SK-N-SH (cell line): ENCODE measurements at regions not wholly inside any gene's neighbourhood (a gene's known extent, or its start where the extent isn't known, plus 50 kb on each side); places are given as distances from the start of the nearest gene placed in this dataset.

ENCODE experiments used
- CTCF ChIA-PET: fragments of 300-600, 350-600 bp; formaldehyde crosslinking; extraction: SDS; loops from one replicate; lab custom pipeline; 2021; lab: Yijun Ruan, JAX
- POLR2A ChIA-PET: fragments of 350-600 bp; sonication (Branson Sonifier 250); formaldehyde crosslinking; extraction: SDS; loops from one replicate; lab custom pipeline; 2020; ENCODE audit warnings: antibody characterized with exemption, inconsistent platforms; lab: Yijun Ruan, JAX
- DNase-seq: peaks from one replicate; pipeline ENCODE4 v3.0.0; 2012
- H2AFZ ChIP-seq: fragments of 200-600 bp; sonication (generic); 2 replicates; pipeline ENCODE4 v1.8.1; 2016; ENCODE audit warnings: antibody characterized with exemption, mild to moderate bottlenecking, low read depth
- H3F3A ChIP-seq: fragments of 200-600 bp; sonication (generic); replicated peaks from 2 replicates; pipeline ENCODE3; 2016; ENCODE audit warnings: antibody characterized with exemption, mild to moderate bottlenecking; ENCODE audit not compliant: insufficient read depth
- H3K27ac ChIP-seq, 2 experiments: fragments of 200-500 bp in 1 of 2; fragments of 200-600 bp in 1 of 2; sonication (Bioruptor generic) in 1 of 2; sonication (generic), shearing (Covaris generic) in 1 of 2; 2 replicates each; pipeline versions ENCODE4 v1.5.1 to v1.6.1; 2014 to 2016; ENCODE audit warnings: low read depth in 2 of 2, inconsistent platforms in 1 of 2, low read length in 1 of 2, mild to moderate bottlenecking in 1 of 2, mixed read lengths in 1 of 2
- H3K27me3 ChIP-seq: fragments of 200-600 bp; sonication (generic), shearing (Covaris generic); 2 replicates; pipeline ENCODE4 v1.6.1; 2016; ENCODE audit warnings: mixed run types; ENCODE audit not compliant: insufficient read depth
- H3K36me3 ChIP-seq, 2 experiments: fragments of 200-500 bp in 1 of 2; fragments of 200-600 bp in 1 of 2; sonication (Bioruptor generic) in 1 of 2; sonication (generic) in 1 of 2; replicated peaks in 1 of 2; 2 replicates each; pipeline versions ENCODE3 to v1.5.1; 2014 to 2016; ENCODE audit warnings: low read length in 1 of 2, mild to moderate bottlenecking in 1 of 2; ENCODE audit not compliant: insufficient read depth in 2 of 2, control insufficient read depth in 1 of 2
- H3K4me1 ChIP-seq, 2 experiments: fragments of 200-500 bp in 1 of 2; fragments of 200-600 bp in 1 of 2; sonication (Bioruptor generic) in 1 of 2; sonication (generic), shearing (Covaris generic) in 1 of 2; 2 replicates each; pipeline versions ENCODE4 v1.5.1 to v1.6.1; 2014 to 2016; ENCODE audit warnings: low read depth in 1 of 2, low read length in 1 of 2, mixed run types in 1 of 2; ENCODE audit not compliant: insufficient read depth in 2 of 2, control insufficient read depth in 1 of 2
- H3K4me2 ChIP-seq: fragments of 200-600 bp; sonication (generic), shearing (Covaris generic); 2 replicates; pipeline ENCODE4 v1.6.1; 2017; ENCODE audit warnings: mixed run types
- H3K4me3 ChIP-seq, 2 experiments: fragments of 200-500 bp in 1 of 2; fragments of 200-600 bp in 1 of 2; sonication (Bioruptor generic) in 1 of 2; sonication (generic), shearing (Covaris generic) in 1 of 2; 2 replicates each; pipeline versions ENCODE4 v1.5.1 to v1.8.1; 2014 to 2016; ENCODE audit warnings: low read depth in 2 of 2, inconsistent platforms in 1 of 2, low read length in 1 of 2, mild to moderate bottlenecking in 1 of 2, mixed read lengths in 1 of 2, moderate library complexity in 1 of 2
- H3K79me2 ChIP-seq: fragments of 200-600 bp; sonication (generic); 2 replicates; pipeline ENCODE4 v1.8.1; 2017; ENCODE audit warnings: mild to moderate bottlenecking; ENCODE audit not compliant: insufficient read depth
- H3K9ac ChIP-seq: fragments of 200-600 bp; sonication (generic); 2 replicates; pipeline ENCODE4 v1.6.1; 2017; ENCODE audit warnings: mixed run types
- H3K9me2 ChIP-seq: fragments of 200-600 bp; sonication (generic); 2 replicates; pipeline ENCODE4 v1.6.1; 2017; ENCODE audit warnings: mixed run types
- H3K9me3 ChIP-seq: fragments of 200-600 bp; sonication (generic); 2 replicates; pipeline ENCODE4 v1.6.1; 2017; ENCODE audit warnings: mixed run types, mild to moderate bottlenecking, moderate library complexity
- H4K20me1 ChIP-seq: fragments of 200-600 bp; sonication (generic); 2 replicates; pipeline ENCODE4 v1.6.1; 2017; ENCODE audit warnings: mild to moderate bottlenecking, mixed run types; ENCODE audit not compliant: insufficient read depth
- EZH2phosphoT487 ChIP-seq: fragments of 200-600 bp; sonication (generic); IDR thresholded peaks from 2 replicates; pipeline ENCODE4 v1.6.1; 2017; ENCODE audit warnings: low read depth, mixed run types, mild to moderate bottlenecking, antibody characterized with exemption, moderate library complexity, borderline replicate concordance
- FOXJ3 ChIP-seq: sonication (generic); formaldehyde crosslinking; IDR thresholded peaks from 2 replicates; pipeline ENCODE4 v1.5.1; 2020; ENCODE audit warnings: mild to moderate bottlenecking, missing genetic modification reagents
- GATA2 ChIP-seq: sonication (generic); formaldehyde crosslinking; IDR thresholded peaks from 2 replicates; pipeline ENCODE4 v1.5.0; 2020; ENCODE audit warnings: mild to moderate bottlenecking, missing genetic modification reagents
- MEF2A ChIP-seq: IDR thresholded peaks from 2 replicates; pipeline ENCODE4 v1.4.0; 2012; ENCODE audit warnings: low read depth, borderline replicate concordance
- NRF1 ChIP-seq: IDR thresholded peaks from 2 replicates; pipeline ENCODE4 v1.6.1; 2012; ENCODE audit warnings: low read depth, mild to moderate bottlenecking, low read length
- REST ChIP-seq: IDR thresholded peaks from 2 replicates; pipeline ENCODE4 v1.6.1; 2012; ENCODE audit warnings: mild to moderate bottlenecking, low read depth, low read length, moderate library complexity
- RXRA ChIP-seq: IDR thresholded peaks from 2 replicates; pipeline ENCODE4 v1.4.0; 2012; ENCODE audit warnings: low read depth, mild to moderate bottlenecking, borderline replicate concordance
- TCF12 ChIP-seq: IDR thresholded peaks from 2 replicates; pipeline ENCODE4 v1.4.0; 2012
- USF2 ChIP-seq: fragments of 150-350 bp; IDR thresholded peaks from 2 replicates; pipeline ENCODE4 v1.6.1; 2017; ENCODE audit warnings: antibody characterized with exemption, low read length, low read depth, borderline replicate concordance
- YY1 ChIP-seq: IDR thresholded peaks from 2 replicates; pipeline ENCODE4 v1.4.0; 2012; ENCODE audit warnings: low read depth, mild to moderate bottlenecking
- ZBTB33 ChIP-seq: IDR thresholded peaks from 2 replicates; pipeline ENCODE4 v1.4.0; 2012; ENCODE audit warnings: low read depth, borderline replicate concordance
- WGBS: methylation state at CpG from one replicate; pipeline ENCODE4 v1.1.6; 2017; ENCODE audit warnings: low lambda C conversion rate; 5-methylcytosine and 5-hydroxymethylcytosine counted together

- TF ChIP-seq ZBTB33 (no peak), RXRA (no peak), GATA2 (CRISPR knock-in tag) (no peak), USF2 (no peak), REST (no peak), EZH2phosphoT487 (no peak)
Measured at GRCh38 chr2:81043681-81044080, 739.1 kb upstream of the LRRTM1 start (continued).

GRCh38 chr2:81007104-81007503 lies 702.6 kb upstream of the LRRTM1 start:
- H3K4me1 ChIP-seq, result no peaks in the 10 kb centered on the region
- no peak overlapping the region for H3K4me2 ChIP-seq
- CTCF ChIA-PET, result interaction anchor here (0.6 kb wide), 1 partner anchor 10 kb away, joined by 3 read pairs; no protein-coding TSS in a partner anchor
- no peak overlapping the region for H2AFZ ChIP-seq
- POLR2A ChIA-PET, result no interaction called here
- H3K9me3 ChIP-seq, result peaks cover 12% of the 10 kb centered on the region; the same call in 1 of the 2 replicates
- no peaks in the 10 kb centered on the region for H3K9me2 ChIP-seq
- H3K79me2 ChIP-seq, result no peaks in the 10 kb centered on the region
- WGBS, result 2% methylated on average over 2 of the region's 2 CpGs
- no peak overlapping the region for H3K27ac ChIP-seq
- DNase-seq, result no peak
- H4K20me1 ChIP-seq, result no peaks in the 10 kb centered on the region
- H3K36me3 ChIP-seq, result no peaks in the 10 kb centered on the region
- H3K27me3 ChIP-seq, result no peaks in the 10 kb centered on the region
- TF ChIP-seq FOXJ3 (no peak), NRF1 (no peak), TCF12 (no peak), MEF2A (no peak), YY1 (no peak)
- H3K9ac ChIP-seq, result no peak overlapping the region
- H3K4me3 ChIP-seq, result no peak overlapping the region
- no peaks in the 10 kb centered on the region for H3F3A ChIP-seq
